ENCODE measurements at regions not wholly inside any gene's neighbourhood (a gene's known extent, or its start where the extent isn't known, plus 50 kb on each side); places are given as distances from the start of the nearest gene placed in this dataset.
"Not testable (repeated sequence)": the region's sequence is repeated elsewhere in the genome, so short reads cannot be mapped to it uniquely, and the experiment has no call there.

GRCh38 chr3:153910387-153910786 is 210.8 kb upstream of the ARHGEF26 start:
- H3K36me3 Mint-ChIP-seq = no peaks in the 10 kb centered on the region
- ATAC-seq (ENCODE audit: low read depth) (no peak), DNase-seq (no peak)
- peaks cover 3% of the 10 kb centered on the region for H3K27me3 Mint-ChIP-seq
- H3K4me3 Mint-ChIP-seq = no peak overlapping the region
- no peaks in the 10 kb centered on the region for H3K4me1 Mint-ChIP-seq
- peaks cover under 1% of the 10 kb centered on the region for H3K9me3 Mint-ChIP-seq
- no peak overlapping the region for H3K27ac Mint-ChIP-seq
- POLR2A ChIA-PET = no interaction called here

- Mint-ChIP-seq H3K27me3 (peaks cover 3% of the 10 kb centered on the region), H3K9me3 (no peaks in the 10 kb centered on the region), H3K36me3 (no peaks in the 10 kb centered on the region), H3K27ac (no peak overlapping the region), H3K4me3 (no peak overlapping the region), H3K4me1 (no peaks in the 10 kb centered on the region)
- POLR2A ChIA-PET = no interaction called here
- ATAC-seq (ENCODE audit: low read depth) = no peak
- DNase-seq = no peak
These were observed 210.1 kb upstream of the ARHGEF26 start for GRCh38 chr3:153911116-153911515.

DNA sequence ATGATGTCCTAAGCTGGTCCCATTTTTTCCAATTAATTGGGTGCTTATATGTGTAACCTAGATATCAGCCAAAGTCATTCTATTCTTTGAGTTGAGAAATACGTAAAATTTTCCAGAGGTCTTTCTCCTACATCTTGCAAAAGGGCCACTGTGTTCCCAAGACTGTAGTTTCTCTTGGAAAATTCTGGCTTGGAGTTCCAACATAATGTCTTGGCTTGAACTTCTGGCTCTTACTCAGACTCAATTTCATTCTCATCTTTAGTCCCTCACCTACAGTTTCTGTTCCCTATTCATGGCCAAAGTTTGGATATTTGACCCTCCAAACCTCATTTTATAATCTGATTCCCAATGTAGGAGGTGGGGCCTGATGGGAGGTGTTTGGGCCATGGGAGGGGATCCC is 201.4 kb upstream of the ARHGEF26 start:
- no peak for ATAC-seq (ENCODE audit: low read depth)
- POLR2A ChIA-PET = no interaction called here

GRCh38 chr3:153921826-153922225 is 199.4 kb upstream of the ARHGEF26 start:
- DNase-seq = no peak
- POLR2A ChIA-PET = no interaction called here
- ATAC-seq (ENCODE audit: low read depth) = no peak
- Mint-ChIP-seq H3K4me1 (no peaks in the 10 kb centered on the region), H3K27ac (no peak overlapping the region), H3K4me3 (no peak overlapping the region), H3K36me3 (no peaks in the 10 kb centered on the region), H3K27me3 (peaks cover 4% of the 10 kb centered on the region), H3K9me3 (peaks cover 5% of the 10 kb centered on the region)

More for the DNA sequence above, 201.4 kb upstream of the ARHGEF26 start:
- Mint-ChIP-seq H3K4me1 (no peaks in the 10 kb centered on the region), H3K27ac (no peak overlapping the region), H3K27me3 (peaks cover 4% of the 10 kb centered on the region), H3K36me3 (no peaks in the 10 kb centered on the region), H3K4me3 (no peak overlapping the region), H3K9me3 (peaks cover 5% of the 10 kb centered on the region)
- DNase-seq = no peak

DNA sequence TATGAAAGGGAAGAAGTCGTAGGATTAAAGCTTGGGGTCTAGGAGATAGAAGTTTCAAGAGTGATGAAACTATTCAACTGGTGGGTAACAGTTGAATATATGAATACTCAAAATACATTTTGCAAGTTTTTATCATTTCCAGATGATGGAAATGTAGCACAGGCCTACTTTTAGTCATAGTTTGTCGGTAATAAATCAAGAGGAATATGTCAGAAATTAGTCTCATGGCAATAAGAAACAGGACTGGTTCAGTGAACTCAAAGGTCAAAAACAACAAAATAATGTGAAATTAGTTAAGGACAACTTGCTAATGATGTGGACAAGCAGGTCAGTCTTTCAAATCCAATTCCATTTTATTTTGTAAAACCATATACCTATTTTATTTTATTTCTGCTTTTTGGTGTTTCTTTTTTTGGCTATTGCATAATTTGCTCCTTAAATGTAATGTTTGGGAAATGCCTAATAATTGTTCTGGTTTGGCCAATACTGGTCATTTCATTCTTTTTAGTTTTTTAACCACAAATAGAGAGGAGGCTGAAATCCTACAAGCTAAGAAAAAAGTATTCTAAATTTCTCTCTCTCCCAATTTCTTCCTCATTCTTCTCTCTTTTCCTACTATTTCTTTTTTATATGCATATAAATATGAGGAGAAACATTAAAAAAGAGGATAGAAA is 195.2 kb upstream of the ARHGEF26 start:
- Mint-ChIP-seq H3K27me3 (peaks cover 3% of the 10 kb centered on the region), H3K27ac (no peak overlapping the region), H3K9me3 (no peaks in the 10 kb centered on the region), H3K36me3 (no peaks in the 10 kb centered on the region), H3K4me1 (no peaks in the 10 kb centered on the region), H3K4me3 (no peak overlapping the region)
- DNase-seq (no peak), ATAC-seq (ENCODE audit: low read depth) (no peak)
- POLR2A ChIA-PET = no interaction called here

- H3K4me1 Mint-ChIP-seq = no peaks in the 10 kb centered on the region
- H3K27me3 Mint-ChIP-seq = peaks cover 3% of the 10 kb centered on the region
- no peak overlapping the region for H3K4me3 Mint-ChIP-seq
- no peak overlapping the region for H3K27ac Mint-ChIP-seq
- no peak for DNase-seq
- ATAC-seq (ENCODE audit: low read depth) = no peak
- no peaks in the 10 kb centered on the region for H3K9me3 Mint-ChIP-seq
- POLR2A ChIA-PET = no interaction called here
- no peaks in the 10 kb centered on the region for H3K36me3 Mint-ChIP-seq
These were observed 194.1 kb upstream of the ARHGEF26 start for GRCh38 chr3:153927107-153927506.

GRCh38 chr3:153928851-153929250 is 192.3 kb upstream of the ARHGEF26 start:
- peaks cover 3% of the 10 kb centered on the region for H3K27me3 Mint-ChIP-seq
- no peak for ATAC-seq (ENCODE audit: low read depth)
- no peaks in the 10 kb centered on the region for H3K36me3 Mint-ChIP-seq
- POLR2A ChIA-PET = no interaction called here
- no peaks in the 10 kb centered on the region for H3K9me3 Mint-ChIP-seq
- no peak for DNase-seq
- H3K27ac Mint-ChIP-seq = no peak overlapping the region
- H3K4me3 Mint-ChIP-seq = no peak overlapping the region
- no peaks in the 10 kb centered on the region for H3K4me1 Mint-ChIP-seq

DNA sequence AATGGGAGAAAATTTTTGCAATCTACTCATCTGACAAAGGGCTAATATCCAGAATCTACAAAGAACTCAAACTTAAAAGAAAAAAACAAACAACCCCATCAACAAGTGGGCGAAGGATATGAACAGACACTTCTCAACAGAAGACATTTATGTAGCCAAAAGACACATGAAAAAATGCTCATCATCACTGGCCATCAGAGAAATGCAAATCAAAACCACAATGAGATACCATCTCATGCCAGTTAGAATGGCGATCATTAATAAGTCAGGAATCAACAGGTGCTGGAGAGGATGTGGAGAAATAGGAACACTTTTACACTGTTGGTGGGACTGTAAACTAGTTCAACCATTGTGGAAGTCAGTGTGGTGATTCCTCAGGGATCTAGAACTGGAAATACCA is 187.7 kb upstream of the ARHGEF26 start:
- POLR2A ChIA-PET; H3K4me3 Mint-ChIP-seq; H3K27me3 Mint-ChIP-seq; H3K4me1 Mint-ChIP-seq; H3K9me3 Mint-ChIP-seq; DNase-seq; H3K27ac Mint-ChIP-seq; H3K36me3 Mint-ChIP-seq; ATAC-seq (ENCODE audit: low read depth): not testable (repeated sequence)

DNA sequence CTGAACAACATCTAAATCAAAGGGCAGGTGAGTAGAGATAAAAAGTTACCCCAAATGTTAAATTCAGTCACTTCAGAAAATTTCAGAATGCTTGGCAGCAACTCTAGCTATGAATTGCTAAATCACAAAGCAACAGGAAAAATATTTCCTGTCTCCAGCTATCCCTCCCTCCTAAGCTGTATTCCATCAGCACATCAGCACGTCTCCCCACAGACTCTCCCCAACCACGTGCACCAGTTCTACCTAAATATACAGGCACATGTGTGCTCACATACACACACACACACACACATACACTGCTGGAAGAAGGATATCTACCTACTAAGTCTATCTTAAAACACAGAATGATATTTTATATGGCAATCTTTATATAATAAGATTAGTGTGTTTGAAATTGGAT is 177.1 kb upstream of the ARHGEF26 start:
- no peaks in the 10 kb centered on the region for H3K4me1 Mint-ChIP-seq
- no peak for ATAC-seq (ENCODE audit: low read depth)
- POLR2A ChIA-PET = no interaction called here

DNA sequence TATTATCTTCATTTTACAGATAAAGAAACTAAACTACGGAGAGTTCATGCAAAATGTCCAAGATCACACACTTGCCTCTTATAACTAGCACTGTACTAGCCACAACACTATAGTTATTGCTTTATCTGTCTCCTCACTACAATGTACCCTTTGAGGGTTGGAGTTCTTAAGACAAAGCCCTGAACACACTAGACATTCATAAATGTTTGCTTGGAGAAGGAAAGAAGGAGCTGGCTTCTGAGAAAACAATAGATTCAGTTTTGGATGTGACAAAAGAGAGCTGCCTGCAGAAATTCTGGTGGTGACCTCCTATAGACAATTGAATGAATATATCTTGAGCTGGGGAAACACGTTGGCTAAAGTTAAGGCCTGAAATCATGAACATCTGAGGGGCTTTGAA is 169.9 kb upstream of the ARHGEF26 start:
- no peak overlapping the region for H3K27ac Mint-ChIP-seq
- no peak overlapping the region for H3K4me3 Mint-ChIP-seq
- POLR2A ChIA-PET = no interaction called here
- no peaks in the 10 kb centered on the region for H3K9me3 Mint-ChIP-seq
- H3K36me3 Mint-ChIP-seq = no peaks in the 10 kb centered on the region
- ATAC-seq (ENCODE audit: low read depth) (no peak), DNase-seq (no peak)
- H3K4me1 Mint-ChIP-seq = no peaks in the 10 kb centered on the region
- no peaks in the 10 kb centered on the region for H3K27me3 Mint-ChIP-seq

More for the DNA sequence above, 177.1 kb upstream of the ARHGEF26 start:
- Mint-ChIP-seq H3K9me3 (no peaks in the 10 kb centered on the region), H3K27ac (no peak overlapping the region), H3K36me3 (no peaks in the 10 kb centered on the region), H3K27me3 (peaks cover 3% of the 10 kb centered on the region), H3K4me3 (no peak overlapping the region)
- no peak for DNase-seq

- no peaks in the 10 kb centered on the region for H3K36me3 Mint-ChIP-seq
- no peaks in the 10 kb centered on the region for H3K9me3 Mint-ChIP-seq
- no peaks in the 10 kb centered on the region for H3K4me1 Mint-ChIP-seq
- H3K27ac Mint-ChIP-seq = no peak overlapping the region
- no peak overlapping the region for H3K4me3 Mint-ChIP-seq
- POLR2A ChIA-PET = no interaction called here
- ATAC-seq (ENCODE audit: low read depth) (no peak), DNase-seq (no peak)
- no peaks in the 10 kb centered on the region for H3K27me3 Mint-ChIP-seq
These were observed 169.1 kb upstream of the ARHGEF26 start for GRCh38 chr3:153952091-153952490.

- H3K36me3 Mint-ChIP-seq = no peaks in the 10 kb centered on the region
- POLR2A ChIA-PET = no interaction called here
- H3K27me3 Mint-ChIP-seq = no peaks in the 10 kb centered on the region
- H3K9me3 Mint-ChIP-seq = no peaks in the 10 kb centered on the region
- H3K4me3 Mint-ChIP-seq = no peak overlapping the region
- ATAC-seq (ENCODE audit: low read depth) = no peak
- no peak overlapping the region for H3K27ac Mint-ChIP-seq
- DNase-seq = no peak
- no peaks in the 10 kb centered on the region for H3K4me1 Mint-ChIP-seq
These were observed 164.6 kb upstream of the ARHGEF26 start for GRCh38 chr3:153956613-153957012.

DNA sequence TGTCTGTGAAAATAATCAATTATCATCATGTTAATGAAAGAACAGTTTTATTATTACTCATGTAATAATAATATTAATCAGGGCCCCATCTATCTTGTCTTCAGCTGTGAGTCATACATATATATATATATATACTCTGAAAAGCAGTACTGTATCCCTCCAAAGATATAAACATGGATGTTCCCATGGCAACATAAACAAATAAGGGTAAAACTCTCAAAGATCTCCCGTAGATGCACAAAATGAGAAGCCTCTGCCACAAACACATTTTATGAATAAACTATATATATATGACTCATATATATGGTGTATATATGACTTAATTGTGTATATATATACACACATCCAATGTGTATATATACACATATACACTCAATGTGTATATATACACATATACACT is 163.8 kb upstream of the ARHGEF26 start:
- Mint-ChIP-seq H3K27me3 (no peaks in the 10 kb centered on the region), H3K4me1 (no peaks in the 10 kb centered on the region), H3K9me3 (no peaks in the 10 kb centered on the region), H3K4me3 (no peak overlapping the region), H3K36me3 (no peaks in the 10 kb centered on the region), H3K27ac (no peak overlapping the region)
- DNase-seq (no peak), ATAC-seq (ENCODE audit: low read depth) (no peak)
- POLR2A ChIA-PET = no interaction called here

GRCh38 chr3:153958635-153959595 is 162.3 kb upstream of the ARHGEF26 start:
- H3K36me3 Mint-ChIP-seq = no peaks in the 10 kb centered on the region
- POLR2A ChIA-PET = no interaction called here
- no peak overlapping the region for H3K4me3 Mint-ChIP-seq
- no peak for DNase-seq
- H3K9me3 Mint-ChIP-seq = no peaks in the 10 kb centered on the region
- no peaks in the 10 kb centered on the region for H3K4me1 Mint-ChIP-seq
- ATAC-seq (ENCODE audit: low read depth) = no peak
- H3K27me3 Mint-ChIP-seq = no peaks in the 10 kb centered on the region
- no peak overlapping the region for H3K27ac Mint-ChIP-seq
